ENCODE measurements at regions not wholly inside any gene's neighbourhood (a gene's known extent, or its start where the extent isn't known, plus 50 kb on each side); places are given as distances from the start of the nearest gene placed in this dataset.

- TF ChIP-seq MAX (IDR thresholded peaks at IDR 0.05; ENCODE audit: low read depth, low read length): no peak
- TF ChIP-seq MYC (IDR thresholded peaks at IDR 0.05; ENCODE audit: low read depth, low read length): no peak
- TF ChIP-seq POLR2A (IDR thresholded peaks at IDR 0.05; ENCODE audit: extremely low read depth, insufficient read length): no peak
- TF ChIP-seq CTCF (IDR thresholded peaks at IDR 0.05; ENCODE audit: low read depth, low read length): no peak
- H3K4me3 ChIP-seq (ENCODE audit: low read depth, low read length): no peak overlapping the region
- no peak for DNase-seq (ENCODE audit: low read depth)
Measured at GRCh38 chr19:29083863-29084262, 129.1 kb downstream of the UQCRFS1 start.

GRCh38 chr19:29079356-29080032 lies 133.5 kb downstream of the UQCRFS1 start:
- no peak overlapping the region for H3K4me3 ChIP-seq (ENCODE audit: low read depth, low read length)
- TF ChIP-seq MYC (IDR thresholded peaks at IDR 0.05; ENCODE audit: low read depth, low read length) (no peak), POLR2A (IDR thresholded peaks at IDR 0.05; ENCODE audit: extremely low read depth, insufficient read length) (no peak), CTCF (IDR thresholded peaks at IDR 0.05; ENCODE audit: low read depth, low read length) (no peak), MAX (IDR thresholded peaks at IDR 0.05; ENCODE audit: low read depth, low read length) (no peak)
- no peak for DNase-seq (ENCODE audit: low read depth)

GRCh38 chr19:29076963-29077362 lies 136.0 kb downstream of the UQCRFS1 start:
- DNase-seq (ENCODE audit: low read depth): no peak
- H3K4me3 ChIP-seq (ENCODE audit: low read depth, low read length): no peak overlapping the region
- no peak for TF ChIP-seq MAX (IDR thresholded peaks at IDR 0.05; ENCODE audit: low read depth, low read length)
- no peak for TF ChIP-seq MYC (IDR thresholded peaks at IDR 0.05; ENCODE audit: low read depth, low read length)
- TF ChIP-seq POLR2A (IDR thresholded peaks at IDR 0.05; ENCODE audit: extremely low read depth, insufficient read length): no peak
- no peak for TF ChIP-seq CTCF (IDR thresholded peaks at IDR 0.05; ENCODE audit: low read depth, low read length)

GRCh38 chr19:29076161-29076560 lies 136.8 kb downstream of the UQCRFS1 start:
- no peak overlapping the region for H3K4me3 ChIP-seq (ENCODE audit: low read depth, low read length)
- no peak for DNase-seq (ENCODE audit: low read depth)
- no peak for TF ChIP-seq MAX (IDR thresholded peaks at IDR 0.05; ENCODE audit: low read depth, low read length)
- TF ChIP-seq POLR2A (IDR thresholded peaks at IDR 0.05; ENCODE audit: extremely low read depth, insufficient read length): no peak
- no peak for TF ChIP-seq MYC (IDR thresholded peaks at IDR 0.05; ENCODE audit: low read depth, low read length)
- TF ChIP-seq CTCF (IDR thresholded peaks at IDR 0.05; ENCODE audit: low read depth, low read length): no peak

- no peak for DNase-seq (ENCODE audit: low read depth)
- no peak overlapping the region for H3K4me3 ChIP-seq (ENCODE audit: low read depth, low read length)
Measured at GRCh38 chr19:29075149-29075548, 137.8 kb downstream of the UQCRFS1 start.

More at GRCh38 chr19:29075149-29075548, 137.8 kb downstream of the UQCRFS1 start:
- TF ChIP-seq MYC (IDR thresholded peaks at IDR 0.05; ENCODE audit: low read depth, low read length): no peak
- TF ChIP-seq POLR2A (IDR thresholded peaks at IDR 0.05; ENCODE audit: extremely low read depth, insufficient read length): no peak
- no peak for TF ChIP-seq CTCF (IDR thresholded peaks at IDR 0.05; ENCODE audit: low read depth, low read length)
- no peak for TF ChIP-seq MAX (IDR thresholded peaks at IDR 0.05; ENCODE audit: low read depth, low read length)
